Mammary epithelial cell (primary cell): ENCODE measurements at regions not wholly inside any gene's neighbourhood (a gene's known extent, or its start where the extent isn't known, plus 50 kb on each side); places are given as distances from the start of the nearest gene placed in this dataset.

ENCODE experiments used
- CTCF ChIP-seq, 2 donors: IDR thresholded peaks in 1 of 2; conservative IDR thresholded peaks in 1 of 2; 2 replicates each; pipeline ENCODE4 v1.5.1; 2011 to 2012; ENCODE audit warnings: inconsistent platforms in 2 of 2, low read length in 2 of 2, mild to moderate bottlenecking in 2 of 2, control low read depth in 1 of 2, low read depth in 1 of 2; ENCODE audit not compliant: insufficient read depth in 1 of 2; ENCODE audit errors: extremely low read depth in 1 of 2
- EZH2 ChIP-seq: IDR thresholded peaks from 2 replicates; pipeline ENCODE4 v1.6.1; 2012; ENCODE audit warnings: low read length, inconsistent platforms, borderline replicate concordance

GRCh38 chr3:5635746-5636145, 448.2 kb downstream of the EDEM1 start:
- TF ChIP-seq CTCF (conservative IDR thresholded peaks at IDR 0.05 in 1 of 2, IDR thresholded peaks at IDR 0.05 in 1 of 2; ENCODE audit: extremely low read depth in 1 of 2, insufficient read depth in 1 of 2, low read depth in 1 of 2, low read length in 2 of 2) (no peak), EZH2 (no peak)
